ENCODE measurements at regions not wholly inside any gene's neighbourhood (a gene's known extent, or its start where the extent isn't known, plus 50 kb on each side); places are given as distances from the start of the nearest gene placed in this dataset.

GRCh38 chr1:81170721-81171120 is 630.0 kb upstream of the ADGRL2 start:
- TF ChIP-seq, protein P1, sequence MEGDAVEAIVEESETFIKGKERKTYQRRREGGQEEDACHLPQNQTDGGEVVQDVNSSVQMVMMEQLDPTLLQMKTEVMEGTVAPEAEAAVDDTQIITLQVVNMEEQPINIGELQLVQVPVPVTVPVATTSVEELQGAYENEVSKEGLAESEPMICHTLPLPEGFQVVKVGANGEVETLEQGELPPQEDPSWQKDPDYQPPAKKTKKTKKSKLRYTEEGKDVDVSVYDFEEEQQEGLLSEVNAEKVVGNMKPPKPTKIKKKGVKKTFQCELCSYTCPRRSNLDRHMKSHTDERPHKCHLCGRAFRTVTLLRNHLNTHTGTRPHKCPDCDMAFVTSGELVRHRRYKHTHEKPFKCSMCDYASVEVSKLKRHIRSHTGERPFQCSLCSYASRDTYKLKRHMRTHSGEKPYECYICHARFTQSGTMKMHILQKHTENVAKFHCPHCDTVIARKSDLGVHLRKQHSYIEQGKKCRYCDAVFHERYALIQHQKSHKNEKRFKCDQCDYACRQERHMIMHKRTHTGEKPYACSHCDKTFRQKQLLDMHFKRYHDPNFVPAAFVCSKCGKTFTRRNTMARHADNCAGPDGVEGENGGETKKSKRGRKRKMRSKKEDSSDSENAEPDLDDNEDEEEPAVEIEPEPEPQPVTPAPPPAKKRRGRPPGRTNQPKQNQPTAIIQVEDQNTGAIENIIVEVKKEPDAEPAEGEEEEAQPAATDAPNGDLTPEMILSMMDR (IDR thresholded peaks at IDR 0.05): no peak
- Histone ChIP-seq H3K36me3 (no peaks in the 10 kb centered on the region), H3K9me3 (no peaks in the 10 kb centered on the region), H3K4me1 (ENCODE audit: control insufficient read depth in 1 of 2, insufficient read depth in 1 of 2, low read depth in 1 of 2, low read length in 1 of 2) (no peaks in the 10 kb centered on the region), H3K27me3 (no peaks in the 10 kb centered on the region), H3K4me3 (ENCODE audit: low read depth in 1 of 2, low read length in 1 of 2) (no peak overlapping the region), H3K27ac (no peak overlapping the region)

GRCh38 chr1:81165963-81166362 is 634.8 kb upstream of the ADGRL2 start:
- Histone ChIP-seq H3K4me3 (ENCODE audit: low read depth in 1 of 2, low read length in 1 of 2) (no peak overlapping the region), H3K36me3 (no peaks in the 10 kb centered on the region), H3K27ac (no peak overlapping the region), H3K9me3 (no peaks in the 10 kb centered on the region), H3K4me1 (ENCODE audit: control insufficient read depth in 1 of 2, insufficient read depth in 1 of 2, low read depth in 1 of 2, low read length in 1 of 2) (no peaks in the 10 kb centered on the region), H3K27me3 (no peaks in the 10 kb centered on the region)
- TF ChIP-seq, protein P1 (IDR thresholded peaks at IDR 0.05): no peak

DNA sequence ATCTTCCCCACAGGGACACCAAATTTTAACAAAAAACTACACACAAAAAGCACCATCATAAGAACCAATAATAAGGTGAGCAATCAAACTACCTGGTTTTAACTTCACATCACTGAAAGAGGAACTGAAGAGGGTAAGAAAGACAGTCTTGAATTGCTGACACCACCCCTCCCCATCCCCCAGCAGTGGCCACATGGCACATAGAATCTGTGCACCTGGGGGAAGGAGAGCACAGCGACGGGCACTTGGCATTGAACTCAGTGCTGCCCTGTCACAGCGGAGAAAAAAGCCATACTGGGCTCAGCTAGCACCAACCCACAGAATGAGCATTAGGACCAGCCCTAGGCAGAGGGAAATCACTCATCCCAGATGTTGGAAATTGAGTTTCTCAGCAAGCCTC is 640.0 kb upstream of the ADGRL2 start:
- no peaks in the 10 kb centered on the region for H3K27me3 ChIP-seq
- no peaks in the 10 kb centered on the region for H3K9me3 ChIP-seq
- H3K4me3 ChIP-seq (ENCODE audit: low read depth in 1 of 2, low read length in 1 of 2): no peak overlapping the region
- TF ChIP-seq, protein P1 (IDR thresholded peaks at IDR 0.05): no peak
- no peaks in the 10 kb centered on the region for H3K36me3 ChIP-seq
- H3K4me1 ChIP-seq (ENCODE audit: control insufficient read depth in 1 of 2, insufficient read depth in 1 of 2, low read depth in 1 of 2, low read length in 1 of 2): no peaks in the 10 kb centered on the region
- H3K27ac ChIP-seq: no peak overlapping the region

- H3K27ac ChIP-seq: no peak overlapping the region
Observed at GRCh38 chr1:81158592-81158991, 642.1 kb upstream of the ADGRL2 start.

GRCh38 chr1:81157686-81158085 is 643.0 kb upstream of the ADGRL2 start:
- Histone ChIP-seq H3K4me3 (ENCODE audit: low read depth in 1 of 2, low read length in 1 of 2) (no peak overlapping the region), H3K9me3 (no peaks in the 10 kb centered on the region), H3K27me3 (no peaks in the 10 kb centered on the region), H3K27ac (no peak overlapping the region), H3K36me3 (no peaks in the 10 kb centered on the region), H3K4me1 (ENCODE audit: control insufficient read depth in 1 of 2, insufficient read depth in 1 of 2, low read depth in 1 of 2, low read length in 1 of 2) (no peaks in the 10 kb centered on the region)
- TF ChIP-seq, protein P1 (IDR thresholded peaks at IDR 0.05): no peak

More at GRCh38 chr1:81158592-81158991, 642.1 kb upstream of the ADGRL2 start:
- no peaks in the 10 kb centered on the region for H3K9me3 ChIP-seq
- TF ChIP-seq, protein P1 (IDR thresholded peaks at IDR 0.05): no peak
- no peak overlapping the region for H3K4me3 ChIP-seq (ENCODE audit: low read depth in 1 of 2, low read length in 1 of 2)
- H3K36me3 ChIP-seq: no peaks in the 10 kb centered on the region
- no peaks in the 10 kb centered on the region for H3K27me3 ChIP-seq
- H3K4me1 ChIP-seq (ENCODE audit: control insufficient read depth in 1 of 2, insufficient read depth in 1 of 2, low read depth in 1 of 2, low read length in 1 of 2): no peaks in the 10 kb centered on the region

DNA sequence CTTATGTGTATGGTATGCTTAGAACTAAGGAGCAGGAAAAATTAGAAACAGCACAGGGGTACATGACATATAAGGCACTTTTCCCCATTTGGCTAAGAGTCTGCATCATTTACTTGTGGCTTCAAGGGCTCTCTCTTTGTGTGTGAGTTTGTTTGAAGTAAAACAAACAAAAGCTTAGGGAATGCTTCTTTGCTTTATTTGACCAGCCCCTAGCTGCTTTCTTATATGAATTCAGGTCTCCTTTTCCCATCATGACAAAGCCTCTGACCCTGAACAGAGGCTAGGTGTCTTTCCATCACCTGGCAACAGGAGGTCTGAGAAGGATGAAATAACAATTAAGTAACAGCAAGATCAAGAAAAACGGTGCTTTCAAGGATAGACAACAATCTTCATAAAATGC is 643.8 kb upstream of the ADGRL2 start:
- Histone ChIP-seq H3K4me3 (ENCODE audit: low read depth in 1 of 2, low read length in 1 of 2) (no peak overlapping the region), H3K36me3 (no peaks in the 10 kb centered on the region), H3K27me3 (no peaks in the 10 kb centered on the region), H3K9me3 (no peaks in the 10 kb centered on the region), H3K27ac (no peak overlapping the region), H3K4me1 (ENCODE audit: control insufficient read depth in 1 of 2, insufficient read depth in 1 of 2, low read depth in 1 of 2, low read length in 1 of 2) (no peaks in the 10 kb centered on the region)
- TF ChIP-seq, protein P1 (IDR thresholded peaks at IDR 0.05): no peak

Measured in neutrophil (primary cell).